ENCODE measurements at regions not wholly inside any gene's neighbourhood (a gene's known extent, or its start where the extent isn't known, plus 50 kb on each side); places are given as distances from the start of the nearest gene placed in this dataset.

DNA sequence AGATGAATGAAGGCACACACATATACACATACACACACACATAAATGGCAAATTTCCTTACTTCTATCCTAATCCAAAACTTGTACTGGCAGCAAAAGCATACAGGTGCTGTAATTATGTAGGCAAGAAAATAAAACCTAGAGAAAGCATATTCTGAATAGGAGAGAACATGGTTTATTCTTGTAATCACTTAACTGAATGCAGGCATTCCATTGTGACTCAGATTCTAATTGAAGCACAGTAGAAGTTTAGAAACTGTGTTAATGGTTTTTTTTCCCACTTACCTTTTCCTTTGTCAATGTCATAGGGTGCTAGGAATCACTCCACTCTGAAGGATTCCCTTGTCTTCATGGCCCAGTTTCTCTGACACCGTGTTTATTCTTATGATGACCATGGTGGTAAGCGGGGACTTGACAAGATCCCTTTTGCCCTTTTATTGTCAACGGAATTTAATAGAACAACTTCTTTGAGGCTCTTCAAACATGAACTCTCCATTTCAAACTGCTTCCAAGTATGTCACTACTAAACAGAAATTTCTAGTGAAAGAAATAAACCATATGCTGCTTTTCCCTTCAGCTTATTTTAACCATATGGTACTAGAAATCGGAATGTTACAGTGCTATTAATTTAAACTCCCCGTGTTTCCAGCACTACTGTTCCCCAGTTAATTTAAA is 164.2 kb downstream of the OGFRL1 start:
- ATAC-seq (ENCODE audit: low FRiP score) (no peak), DNase-seq (ENCODE audit: low spot score) (no peak)
- no peak for TF ChIP-seq CTCF (IDR thresholded peaks at IDR 0.05)

GRCh38 chr6:71453371-71453706 is 164.7 kb downstream of the OGFRL1 start:
- no peak for TF ChIP-seq CTCF (IDR thresholded peaks at IDR 0.05)
- ATAC-seq (ENCODE audit: low FRiP score) (no peak), DNase-seq (ENCODE audit: low spot score) (no peak)

- no peak for ATAC-seq (ENCODE audit: low FRiP score)
- TF ChIP-seq CTCF (IDR thresholded peaks at IDR 0.05), result no peak
- no peak for DNase-seq (ENCODE audit: low spot score)
These were observed 165.4 kb downstream of the OGFRL1 start for GRCh38 chr6:71454056-71454455.

DNA sequence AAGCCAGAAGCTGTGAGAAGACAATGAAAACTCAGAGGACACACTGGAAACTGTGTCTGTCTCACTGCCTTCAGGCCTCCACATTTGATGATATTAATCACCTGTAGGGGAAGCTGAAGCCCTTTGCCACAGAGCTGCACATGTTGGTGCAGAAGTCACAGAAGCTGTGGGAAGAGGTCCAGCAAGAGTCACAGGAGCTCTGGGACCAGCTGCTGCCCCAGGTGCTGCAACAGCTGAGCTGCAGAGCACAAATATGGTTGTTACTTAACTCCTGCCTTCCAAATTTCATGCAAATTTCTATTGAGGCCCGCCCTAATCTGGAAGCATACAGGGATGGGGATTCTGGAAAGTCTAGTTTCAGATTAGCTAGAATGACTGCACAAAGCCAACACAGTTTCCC is 169.3 kb downstream of the OGFRL1 start:
- ATAC-seq (ENCODE audit: low FRiP score) (no peak), DNase-seq (ENCODE audit: low spot score) (no peak)
- TF ChIP-seq CTCF (IDR thresholded peaks at IDR 0.05), result no peak

GRCh38 chr6:71459162-71459561 is 170.6 kb downstream of the OGFRL1 start:
- DNase-seq (ENCODE audit: low spot score) (no peak), ATAC-seq (ENCODE audit: low FRiP score) (no peak)
- TF ChIP-seq CTCF (IDR thresholded peaks at IDR 0.05), result no peak

DNA sequence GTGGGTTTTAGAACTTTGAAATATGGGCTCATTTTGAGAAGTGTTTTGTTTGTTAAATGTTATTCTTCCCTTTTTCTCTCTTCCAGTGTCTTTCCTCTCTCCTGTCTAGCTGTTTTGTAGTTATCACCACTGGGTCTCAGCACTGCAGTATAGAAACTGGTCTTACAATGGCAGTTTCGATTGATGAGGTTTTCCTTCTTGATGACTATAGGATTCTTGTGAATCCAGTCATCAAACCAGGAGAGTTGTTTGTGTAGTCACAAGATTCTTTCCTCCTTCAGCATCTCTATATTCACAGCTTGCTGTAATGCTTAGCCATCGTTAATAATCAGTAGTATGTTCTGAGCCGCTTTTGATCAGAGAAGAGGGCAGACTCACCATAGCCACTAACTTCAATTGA is 172.3 kb downstream of the OGFRL1 start:
- TF ChIP-seq CTCF (IDR thresholded peaks at IDR 0.05), result no peak
- DNase-seq (ENCODE audit: low spot score) (no peak), ATAC-seq (ENCODE audit: low FRiP score) (no peak)

GRCh38 chr6:71463061-71463460 is 174.4 kb downstream of the OGFRL1 start:
- no peak for TF ChIP-seq CTCF (IDR thresholded peaks at IDR 0.05)
- DNase-seq (ENCODE audit: low spot score) (no peak), ATAC-seq (ENCODE audit: low FRiP score) (no peak)
